Mammary epithelial cell (primary cell): ENCODE measurements at regions not wholly inside any gene's neighbourhood (a gene's known extent, or its start where the extent isn't known, plus 50 kb on each side); places are given as distances from the start of the nearest gene placed in this dataset.

Experiments
- CTCF ChIP-seq, 2 donors: IDR thresholded peaks in 1 of 2; conservative IDR thresholded peaks in 1 of 2; 2 replicates each; pipeline ENCODE4 v1.5.1; 2011 to 2012; ENCODE audit warnings: inconsistent platforms in 2 of 2, low read length in 2 of 2, mild to moderate bottlenecking in 2 of 2, control low read depth in 1 of 2, low read depth in 1 of 2; ENCODE audit not compliant: insufficient read depth in 1 of 2; ENCODE audit errors: extremely low read depth in 1 of 2
- EZH2 ChIP-seq: IDR thresholded peaks from 2 replicates; pipeline ENCODE4 v1.6.1; 2012; ENCODE audit warnings: low read length, inconsistent platforms, borderline replicate concordance

DNA sequence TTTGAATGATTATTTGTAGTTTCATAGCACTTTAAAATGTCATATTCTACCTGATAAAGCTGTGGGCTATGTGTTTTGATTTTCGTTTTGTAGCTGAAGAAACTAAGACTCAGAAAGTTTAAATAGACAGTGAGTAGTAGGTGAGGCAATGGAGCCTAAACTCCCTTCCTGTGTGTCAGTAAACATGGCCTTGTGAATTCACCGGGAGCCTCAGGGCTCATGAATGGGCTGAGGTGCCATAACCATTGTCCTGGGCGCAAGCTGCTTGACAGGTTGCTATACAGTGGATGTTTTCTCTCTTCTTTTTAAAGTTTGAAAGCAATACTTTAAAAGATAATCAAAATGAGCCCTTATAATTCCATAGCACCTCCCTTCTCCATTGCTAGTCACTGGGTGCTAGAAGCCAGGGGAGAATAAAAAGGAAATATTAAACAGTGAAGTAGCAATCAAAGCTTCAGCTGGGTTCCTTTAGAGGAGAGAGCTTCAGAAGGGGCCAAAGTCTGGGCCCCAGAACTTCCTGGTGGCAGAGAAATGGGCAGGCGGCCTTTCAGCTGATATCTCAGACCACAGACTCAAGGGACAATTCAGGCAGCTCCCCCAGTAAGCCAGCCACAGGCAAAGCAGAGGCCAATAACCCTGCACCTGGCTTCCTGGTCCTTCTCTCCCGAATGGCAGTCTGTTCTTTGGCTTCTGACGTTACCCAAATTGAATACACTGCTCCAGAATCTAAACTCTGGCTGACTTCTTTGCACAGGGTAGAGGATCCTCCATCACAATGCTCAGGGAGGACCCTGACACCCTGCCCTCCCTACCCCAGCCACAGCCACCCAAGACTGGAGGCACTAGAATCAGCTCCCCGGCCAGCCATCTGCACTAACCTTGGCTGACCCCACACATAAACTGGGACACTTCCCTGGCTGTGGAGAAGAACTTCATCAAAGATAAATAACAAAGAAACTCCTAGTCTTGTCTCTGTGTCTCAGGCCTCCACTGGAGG is 51.8 kb upstream of the NPAS2 start:
- no peak for TF ChIP-seq CTCF (conservative IDR thresholded peaks at IDR 0.05 in 1 of 2, IDR thresholded peaks at IDR 0.05 in 1 of 2; ENCODE audit: extremely low read depth in 1 of 2, insufficient read depth in 1 of 2, low read depth in 1 of 2, low read length in 2 of 2)
- no peak for TF ChIP-seq EZH2
